ENCODE measurements at regions not wholly inside any gene's neighbourhood (a gene's known extent, or its start where the extent isn't known, plus 50 kb on each side); places are given as distances from the start of the nearest gene placed in this dataset.

- H3K9ac ChIP-seq (ENCODE audit: insufficient read depth in 1 of 2, low read depth in 2 of 2, low read length in 2 of 2) = no peak overlapping the region
- no peak overlapping the region for H3K4me2 ChIP-seq (ENCODE audit: insufficient read depth, low read length)
- no peaks in the 10 kb centered on the region for H4K20me1 ChIP-seq (replicated peaks; ENCODE audit: control insufficient read depth, insufficient read depth, low read length)
- DNase-seq (ENCODE audit: extremely low read depth in 1 of 4, low spot score in 3 of 4) (no peak), FAIRE-seq (no peak), ATAC-seq (no peak)
- no peak overlapping the region for H3K27ac ChIP-seq (ENCODE audit: extremely low read depth, low read depth, low read length)
- in situ Hi-C loops (cut with MboI) (no loop called here), intact Hi-C loops (cut with micrococcal nuclease) (no loop called here)
- no peaks in the 10 kb centered on the region for H3K36me3 ChIP-seq (ENCODE audit: control insufficient read depth, insufficient read depth, low read length)
- ChIA-PET CTCF (ENCODE audit: low intra/inter-chr PET ratio) (no interaction called here), POLR2A (no interaction called here)
- no TSS peak for BruUV-seq (replicated peaks)
- H3K9me3 ChIP-seq (replicated peaks; ENCODE audit: control insufficient read depth, insufficient read depth, low read depth, low read length) = no peaks in the 10 kb centered on the region
- no peak overlapping the region for H2AFZ ChIP-seq (ENCODE audit: low read depth, low read length)
- no peak overlapping the region for H3K4me3 ChIP-seq
- no peaks in the 10 kb centered on the region for H3K4me1 ChIP-seq (replicated peaks in 1 of 2; ENCODE audit: control insufficient read depth in 2 of 2, insufficient read depth in 2 of 2, low read length in 2 of 2)
- H3K9me1 ChIP-seq (ENCODE audit: control insufficient read depth, insufficient read depth, low read length) = no peaks in the 10 kb centered on the region
- H3K79me2 ChIP-seq (ENCODE audit: control insufficient read depth, insufficient read depth, low read length) = no peaks in the 10 kb centered on the region
- TF ChIP-seq, protein P1, sequence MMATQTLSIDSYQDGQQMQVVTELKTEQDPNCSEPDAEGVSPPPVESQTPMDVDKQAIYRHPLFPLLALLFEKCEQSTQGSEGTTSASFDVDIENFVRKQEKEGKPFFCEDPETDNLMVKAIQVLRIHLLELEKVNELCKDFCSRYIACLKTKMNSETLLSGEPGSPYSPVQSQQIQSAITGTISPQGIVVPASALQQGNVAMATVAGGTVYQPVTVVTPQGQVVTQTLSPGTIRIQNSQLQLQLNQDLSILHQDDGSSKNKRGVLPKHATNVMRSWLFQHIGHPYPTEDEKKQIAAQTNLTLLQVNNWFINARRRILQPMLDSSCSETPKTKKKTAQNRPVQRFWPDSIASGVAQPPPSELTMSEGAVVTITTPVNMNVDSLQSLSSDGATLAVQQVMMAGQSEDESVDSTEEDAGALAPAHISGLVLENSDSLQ (IDR thresholded peaks at IDR 0.05) = no peak
- no peak for TF ChIP-seq MAZ (CRISPR knock-in tag; conservative IDR thresholded peaks at IDR 0.05 in 1 of 2, IDR thresholded peaks at IDR 0.05 in 1 of 2)
- H3K27me3 ChIP-seq (ENCODE audit: control insufficient read depth in 2 of 2, insufficient read depth in 2 of 2, low read length in 2 of 2) = no peaks in the 10 kb centered on the region
These were observed 52.1 kb upstream of the PLCB1 start for GRCh38 chr20:8079976-8080375.

DNA sequence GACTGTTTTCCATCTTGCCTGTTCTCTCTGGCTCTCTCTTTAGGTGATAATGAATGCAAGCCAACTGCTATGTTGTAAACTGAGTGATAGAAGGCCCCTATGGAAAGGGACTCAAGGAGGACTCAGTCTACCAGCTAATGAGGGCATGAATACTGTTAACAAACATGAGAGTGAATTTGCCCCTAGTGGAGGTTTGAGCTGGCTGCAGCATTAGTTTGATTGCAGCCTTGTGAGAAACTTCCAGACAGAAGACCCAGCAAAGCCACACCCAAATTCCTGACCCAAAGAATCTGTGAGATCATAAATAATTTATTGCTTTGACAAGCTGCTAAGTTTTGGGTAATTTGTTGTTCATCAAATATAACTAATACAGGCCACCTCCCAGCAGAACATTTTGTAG lies 50.0 kb upstream of the PLCB1 start:
- DNase-seq (ENCODE audit: extremely low read depth in 1 of 4, low spot score in 3 of 4) (peak in 1 of 4 experiments; percentile 1), FAIRE-seq (no peak), ATAC-seq (no peak)
- H3K4me3 ChIP-seq = no peak overlapping the region
- H3K27me3 ChIP-seq (ENCODE audit: control insufficient read depth in 2 of 2, insufficient read depth in 2 of 2, low read length in 2 of 2) = no peaks in the 10 kb centered on the region
- H2AFZ ChIP-seq (ENCODE audit: low read depth, low read length) = no peak overlapping the region
- no peaks in the 10 kb centered on the region for H3K36me3 ChIP-seq (ENCODE audit: control insufficient read depth, insufficient read depth, low read length)
- no peaks in the 10 kb centered on the region for H3K9me1 ChIP-seq (ENCODE audit: control insufficient read depth, insufficient read depth, low read length)
- no peaks in the 10 kb centered on the region for H3K79me2 ChIP-seq (ENCODE audit: control insufficient read depth, insufficient read depth, low read length)
- no peaks in the 10 kb centered on the region for H3K4me1 ChIP-seq (replicated peaks in 1 of 2; ENCODE audit: control insufficient read depth in 2 of 2, insufficient read depth in 2 of 2, low read length in 2 of 2)
- in situ Hi-C loops (cut with MboI) (no loop called here), intact Hi-C loops (cut with micrococcal nuclease) (no loop called here)
- H3K4me2 ChIP-seq (ENCODE audit: insufficient read depth, low read length) = no peak overlapping the region
- BruUV-seq (replicated peaks) = no TSS peak
- H3K9me3 ChIP-seq (replicated peaks; ENCODE audit: control insufficient read depth, insufficient read depth, low read depth, low read length) = no peaks in the 10 kb centered on the region
- ChIA-PET CTCF (ENCODE audit: low intra/inter-chr PET ratio) (no interaction called here), POLR2A (no interaction called here)
- H4K20me1 ChIP-seq (replicated peaks; ENCODE audit: control insufficient read depth, insufficient read depth, low read length) = no peaks in the 10 kb centered on the region
- no peak overlapping the region for H3K27ac ChIP-seq (ENCODE audit: extremely low read depth, low read depth, low read length)
- TF ChIP-seq ZNF324 (CRISPR knock-in tag; IDR thresholded peaks at IDR 0.05) = no peak
- no peak for TF ChIP-seq ZNF165 (CRISPR knock-in tag; IDR thresholded peaks at IDR 0.05; ENCODE audit: borderline replicate concordance)
- no peak for TF ChIP-seq SAP30 (IDR thresholded peaks at IDR 0.05; ENCODE audit: borderline replicate concordance, insufficient read depth, low read depth, low read length, poor library complexity, severe bottlenecking)
- TF ChIP-seq, protein P2, sequence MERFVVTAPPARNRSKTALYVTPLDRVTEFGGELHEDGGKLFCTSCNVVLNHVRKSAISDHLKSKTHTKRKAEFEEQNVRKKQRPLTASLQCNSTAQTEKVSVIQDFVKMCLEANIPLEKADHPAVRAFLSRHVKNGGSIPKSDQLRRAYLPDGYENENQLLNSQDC (CRISPR knock-in tag; IDR thresholded peaks at IDR 0.05) = no peak
- no peak for TF ChIP-seq CREB5 (CRISPR knock-in tag; IDR thresholded peaks at IDR 0.05)
- no peak for TF ChIP-seq CAMTA2 (CRISPR knock-in tag; conservative IDR thresholded peaks at IDR 0.05)
- TF ChIP-seq, protein P3, sequence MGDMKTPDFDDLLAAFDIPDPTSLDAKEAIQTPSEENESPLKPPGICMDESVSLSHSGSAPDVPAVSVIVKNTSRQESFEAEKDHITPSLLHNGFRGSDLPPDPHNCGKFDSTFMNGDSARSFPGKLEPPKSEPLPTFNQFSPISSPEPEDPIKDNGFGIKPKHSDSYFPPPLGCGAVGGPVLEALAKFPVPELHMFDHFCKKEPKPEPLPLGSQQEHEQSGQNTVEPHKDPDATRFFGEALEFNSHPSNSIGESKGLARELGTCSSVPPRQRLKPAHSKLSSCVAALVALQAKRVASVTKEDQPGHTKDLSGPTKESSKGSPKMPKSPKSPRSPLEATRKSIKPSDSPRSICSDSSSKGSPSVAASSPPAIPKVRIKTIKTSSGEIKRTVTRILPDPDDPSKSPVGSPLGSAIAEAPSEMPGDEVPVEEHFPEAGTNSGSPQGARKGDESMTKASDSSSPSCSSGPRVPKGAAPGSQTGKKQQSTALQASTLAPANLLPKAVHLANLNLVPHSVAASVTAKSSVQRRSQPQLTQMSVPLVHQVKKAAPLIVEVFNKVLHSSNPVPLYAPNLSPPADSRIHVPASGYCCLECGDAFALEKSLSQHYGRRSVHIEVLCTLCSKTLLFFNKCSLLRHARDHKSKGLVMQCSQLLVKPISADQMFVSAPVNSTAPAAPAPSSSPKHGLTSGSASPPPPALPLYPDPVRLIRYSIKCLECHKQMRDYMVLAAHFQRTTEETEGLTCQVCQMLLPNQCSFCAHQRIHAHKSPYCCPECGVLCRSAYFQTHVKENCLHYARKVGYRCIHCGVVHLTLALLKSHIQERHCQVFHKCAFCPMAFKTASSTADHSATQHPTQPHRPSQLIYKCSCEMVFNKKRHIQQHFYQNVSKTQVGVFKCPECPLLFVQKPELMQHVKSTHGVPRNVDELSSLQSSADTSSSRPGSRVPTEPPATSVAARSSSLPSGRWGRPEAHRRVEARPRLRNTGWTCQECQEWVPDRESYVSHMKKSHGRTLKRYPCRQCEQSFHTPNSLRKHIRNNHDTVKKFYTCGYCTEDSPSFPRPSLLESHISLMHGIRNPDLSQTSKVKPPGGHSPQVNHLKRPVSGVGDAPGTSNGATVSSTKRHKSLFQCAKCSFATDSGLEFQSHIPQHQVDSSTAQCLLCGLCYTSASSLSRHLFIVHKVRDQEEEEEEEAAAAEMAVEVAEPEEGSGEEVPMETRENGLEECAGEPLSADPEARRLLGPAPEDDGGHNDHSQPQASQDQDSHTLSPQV (IDR thresholded peaks at IDR 0.05) = no peak
- TF ChIP-seq SAFB2 (IDR thresholded peaks at IDR 0.05; ENCODE audit: borderline replicate concordance, low read depth, low read length, severe bottlenecking) = no peak
- H3K9ac ChIP-seq (ENCODE audit: insufficient read depth in 1 of 2, low read depth in 2 of 2, low read length in 2 of 2) = no peak overlapping the region
